Uterus (tissue), 2 donors: ENCODE measurements at regions not wholly inside any gene's neighbourhood (a gene's known extent, or its start where the extent isn't known, plus 50 kb on each side); places are given as distances from the start of the nearest gene placed in this dataset.

Experiments
- CTCF ChIP-seq, 4 experiments: fragments of 200-600 bp in 2 of 4; fragments of 450-650 bp in 2 of 4; sonication (generic) in 2 of 4; IDR thresholded peaks; one replicate each; pipeline ENCODE4 v1.5.1; 2016 to 2019; ENCODE audit warnings: antibody characterized with exemption in 4 of 4, mild to moderate bottlenecking in 2 of 4, moderate library complexity in 1 of 4
- POLR2A ChIP-seq, 2 donors: fragments of 450-650 bp; IDR thresholded peaks; one replicate each; pipeline ENCODE4 v1.6.1; 2016; ENCODE audit warnings: antibody characterized with exemption in 2 of 2, mild to moderate bottlenecking in 1 of 2, moderate library complexity in 1 of 2

GRCh38 chr3:187612656-187613055 is 57.5 kb downstream of the SST start:
- TF ChIP-seq CTCF (IDR thresholded peaks at IDR 0.05) (no peak), POLR2A (IDR thresholded peaks at IDR 0.05) (no peak)
